IMR-90 (cell line): ENCODE measurements at regions not wholly inside any gene's neighbourhood (a gene's known extent, or its start where the extent isn't known, plus 50 kb on each side); places are given as distances from the start of the nearest gene placed in this dataset.

Source experiments
- ATAC-seq: fragments of 200-7000 bp; cut with Tn5 transposase; 2 replicates; pipeline ENCODE4 v1.9.1; 2020; ENCODE audit warnings: low read depth, mild to moderate bottlenecking, moderate library complexity
- BruUV-seq: library from RNA; stranded (reverse); fragments of 400-500 nt; replicated peaks from 2 replicates; lab custom pipeline; 2021; lab: Mats Ljungman, UMichigan
- CTCF ChIA-PET: fragments of 300-600 bp; formaldehyde crosslinking; extraction: SDS; loops from one replicate; lab custom pipeline; 2021; ENCODE audit warnings: antibody characterized with exemption; lab: Yijun Ruan, JAX
- POLR2A ChIA-PET: fragments of 300-600 bp; sonication (Branson Sonifier 250); formaldehyde crosslinking; loops from one replicate; lab custom pipeline; 2022; ENCODE audit warnings: antibody characterized with exemption; ENCODE audit not compliant: unreplicated experiment; lab: Charles Lee
- DNase-seq: peaks from one replicate; pipeline ENCODE4 v3.0.0; 2013
- H2AFZ ChIP-seq: replicated peaks from 2 replicates; pipeline ENCODE3; 2013; ENCODE audit warnings: low read length, mild to moderate bottlenecking; ENCODE audit not compliant: poor library complexity
- H2AK5ac ChIP-seq: 2 replicates; pipeline ENCODE4 v1.6.1; 2013; ENCODE audit warnings: low read depth, low read length, inconsistent platforms
- H2AK9ac ChIP-seq: replicated peaks from 2 replicates; pipeline ENCODE3; 2013; ENCODE audit warnings: mild to moderate bottlenecking, low read depth, low read length, moderate library complexity; ENCODE audit not compliant: poor library complexity
- H2BK120ac ChIP-seq: 2 replicates; pipeline ENCODE4 v1.6.1; 2013; ENCODE audit warnings: low read depth, low read length, inconsistent platforms
- H2BK15ac ChIP-seq: 3 replicates; pipeline ENCODE4 v1.6.1; 2013; ENCODE audit warnings: low read depth, low read length, inconsistent platforms
- H2BK20ac ChIP-seq: 2 replicates; pipeline ENCODE4 v1.6.1; 2013; ENCODE audit warnings: low read depth, mild to moderate bottlenecking, inconsistent platforms, low read length, moderate library complexity
- H2BK5ac ChIP-seq: 2 replicates; pipeline ENCODE4 v1.6.1; 2013; ENCODE audit warnings: mild to moderate bottlenecking, low read depth, low read length, inconsistent platforms; ENCODE audit not compliant: poor library complexity, severe bottlenecking
- H3K14ac ChIP-seq: replicated peaks from 2 replicates; pipeline ENCODE4 v1.6.1; 2013; ENCODE audit warnings: low read depth, low read length, inconsistent platforms
- H3K18ac ChIP-seq: 2 replicates; pipeline ENCODE4 v1.6.1; 2013; ENCODE audit warnings: low read depth, low read length, control low read depth
- H3K23ac ChIP-seq: 2 replicates; pipeline ENCODE4 v1.6.1; 2013; ENCODE audit warnings: low read depth, low read length, inconsistent platforms
- H3K27ac ChIP-seq: 2 replicates; pipeline ENCODE4 v1.5.1; 2013; ENCODE audit warnings: mild to moderate bottlenecking, control low read depth, low read length; ENCODE audit not compliant: insufficient read depth
- H3K27me3 ChIP-seq: 2 replicates; pipeline ENCODE4 v1.6.1; 2013; ENCODE audit warnings: low read length; ENCODE audit not compliant: control insufficient read depth, insufficient read depth
- H3K36me3 ChIP-seq: 2 replicates; pipeline ENCODE4 v1.6.1; 2013; ENCODE audit warnings: low read length, mixed read lengths; ENCODE audit not compliant: control insufficient read depth, insufficient read depth
- H3K4ac ChIP-seq: 2 replicates; pipeline ENCODE4 v1.6.1; 2013; ENCODE audit warnings: low read depth, low read length, inconsistent platforms
- H3K4me1 ChIP-seq: 2 replicates; pipeline ENCODE4 v1.6.1; 2013; ENCODE audit warnings: low read length, mixed read lengths; ENCODE audit not compliant: control insufficient read depth, insufficient read depth
- H3K4me2 ChIP-seq: 2 replicates; pipeline ENCODE4 v1.6.1; 2013; ENCODE audit warnings: low read depth, mild to moderate bottlenecking, control low read depth, low read length, moderate library complexity
- H3K4me3 ChIP-seq: 2 replicates; pipeline ENCODE4 v1.5.1; 2013; ENCODE audit warnings: low read depth, mild to moderate bottlenecking, control low read depth, low read length, moderate library complexity; ENCODE audit not compliant: insufficient read depth
- H3K56ac ChIP-seq: 2 replicates; pipeline ENCODE4 v1.6.1; 2013; ENCODE audit warnings: low read length, inconsistent platforms; ENCODE audit not compliant: insufficient read depth; ENCODE audit errors: extremely low read depth
- H3K79me1 ChIP-seq, 2 experiments: 2 replicates each; pipeline ENCODE4 v1.6.1; 2013; ENCODE audit warnings: low read length in 2 of 2, inconsistent platforms in 1 of 2, low read depth in 1 of 2
- H3K9ac ChIP-seq: 2 replicates; pipeline ENCODE4 v1.6.1; 2013; ENCODE audit warnings: low read depth, low read length, control low read depth
- H3K9me1 ChIP-seq: 2 replicates; pipeline ENCODE4 v1.6.1; 2013; ENCODE audit warnings: low read length, inconsistent platforms; ENCODE audit not compliant: insufficient read depth
- H3K9me3 ChIP-seq: 2 replicates; pipeline ENCODE4 v1.6.1; 2013; ENCODE audit warnings: low read length; ENCODE audit not compliant: control insufficient read depth, insufficient read depth
- H4K20me1 ChIP-seq: 2 replicates; pipeline ENCODE4 v1.6.1; 2013; ENCODE audit warnings: low read length, inconsistent platforms; ENCODE audit not compliant: insufficient read depth
- H4K5ac ChIP-seq: 2 replicates; pipeline ENCODE4 v1.6.1; 2013; ENCODE audit warnings: mild to moderate bottlenecking, low read depth, low read length, control low read depth
- H4K8ac ChIP-seq, 2 experiments: 2 replicates each; pipeline ENCODE4 v1.6.1; 2013; ENCODE audit warnings: low read depth in 2 of 2, low read length in 2 of 2, control low read depth in 1 of 2, inconsistent platforms in 1 of 2
- H4K91ac ChIP-seq: 2 replicates; pipeline ENCODE4 v1.6.1; 2013; ENCODE audit warnings: low read depth, low read length, inconsistent platforms; ENCODE audit not compliant: insufficient read depth
- CEBPB ChIP-seq: IDR thresholded peaks from 2 replicates; pipeline ENCODE4 v1.6.1; 2012; ENCODE audit warnings: low read depth, low read length, improper control_type of control experiment
- CHD1 ChIP-seq: IDR thresholded peaks from 2 replicates; pipeline ENCODE4 v1.6.1; 2012; ENCODE audit warnings: low read depth, low read length, improper control_type of control experiment
- FOS ChIP-seq: fragments of 150-350 bp; IDR thresholded peaks from 2 replicates; pipeline ENCODE4 v1.6.1; 2016; ENCODE audit warnings: low read depth, low read length
- MAFK ChIP-seq: IDR thresholded peaks from 2 replicates; pipeline ENCODE4 v1.6.1; 2012; ENCODE audit warnings: low read depth, low read length, improper control_type of control experiment
- MAZ ChIP-seq: IDR thresholded peaks from 2 replicates; pipeline ENCODE4 v1.6.1; 2012; ENCODE audit warnings: low read depth, mild to moderate bottlenecking, low read length, improper control_type of control experiment, moderate library complexity, borderline replicate concordance
- MXI1 ChIP-seq: IDR thresholded peaks from 2 replicates; pipeline ENCODE4 v1.6.1; 2012; ENCODE audit warnings: low read depth, mild to moderate bottlenecking, low read length, moderate library complexity, borderline replicate concordance
- NFE2L2 ChIP-seq: fragments of 150-350 bp; IDR thresholded peaks from 2 replicates; pipeline ENCODE4 v1.6.1; 2016; ENCODE audit warnings: low read depth, mild to moderate bottlenecking, low read length
- POLR2A ChIP-seq: IDR thresholded peaks from 2 replicates; pipeline ENCODE4 v1.6.1; 2012; ENCODE audit warnings: mild to moderate bottlenecking, low read depth, low read length
- RAD21 ChIP-seq: IDR thresholded peaks from 2 replicates; pipeline ENCODE4 v1.6.1; 2012; ENCODE audit warnings: low read length, improper control_type of control experiment
- RCOR1 ChIP-seq: IDR thresholded peaks from 2 replicates; pipeline ENCODE4 v1.6.1; 2012; ENCODE audit warnings: mild to moderate bottlenecking, low read length, improper control_type of control experiment; ENCODE audit not compliant: insufficient replicate concordance
- RFX5 ChIP-seq: IDR thresholded peaks from 2 replicates; pipeline ENCODE4 v1.8.0; 2012; ENCODE audit warnings: low read depth, mild to moderate bottlenecking, low read length, moderate library complexity
- dilution Hi-C: fragments of 300-500 bp; cut with HindIII; formaldehyde crosslinking; loops from one replicate; pipeline ENCODE4 v1.14.3; 2018; ENCODE audit warnings: low sequenced_read_pairs; ENCODE audit not compliant: unreplicated experiment
- in situ Hi-C: fragments of 300-500 bp; cut with MboI; formaldehyde crosslinking; loops from 3 replicates; pipeline ENCODE4 v1.14.3; 2019; ENCODE audit warnings: low sequenced_read_pairs, inconsistent platforms, mixed read lengths
- intact Hi-C: fragments of 100-400 bp; cut with micrococcal nuclease; formaldehyde crosslinking; loops from 2 replicates; pipeline ENCODE4 v1.10.0; 2022
- TF ChIP-seq, protein P1 (sequence below): fragments of 150-350 bp; IDR thresholded peaks from 2 replicates; pipeline ENCODE4 v1.6.1; 2016; ENCODE audit warnings: low read depth, mild to moderate bottlenecking, low read length, moderate library complexity, borderline replicate concordance
- TF ChIP-seq, protein P2 (sequence below): fragments of 150-350 bp; IDR thresholded peaks from 2 replicates; pipeline ENCODE4 v1.6.1; 2017; ENCODE audit warnings: mild to moderate bottlenecking, antibody characterized with exemption, low read length, low read depth

DNA sequence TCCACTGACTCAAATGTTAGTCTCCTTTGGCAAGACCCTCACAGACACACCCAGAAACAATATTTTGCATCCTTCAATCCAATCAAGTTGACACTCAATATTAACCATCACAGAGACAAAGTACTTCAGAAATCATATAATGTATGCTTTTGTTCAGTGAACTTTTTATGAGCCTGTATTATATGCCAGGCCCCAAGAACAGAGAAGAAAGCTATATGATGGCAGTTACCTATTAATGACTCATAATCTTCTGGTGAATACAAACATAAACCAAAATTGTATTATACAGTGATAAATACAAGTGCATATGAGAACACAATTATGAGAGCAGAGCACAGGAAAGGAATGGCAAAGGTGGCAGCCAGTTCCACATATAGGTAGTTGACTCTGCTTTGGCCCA is 852.0 kb upstream of the EPHA5 start:
- dilution Hi-C loops (no loop called here), in situ Hi-C loops (no loop called here), intact Hi-C loops (no loop called here)
- no peak overlapping the region for H4K91ac ChIP-seq
- no peaks in the 10 kb centered on the region for H3K9me3 ChIP-seq
- H2AK5ac ChIP-seq: no peak overlapping the region
- H3K4me2 ChIP-seq: no peak overlapping the region
- ChIA-PET CTCF (no interaction called here), POLR2A (no interaction called here)
- no peak for TF ChIP-seq RFX5
- no peak for TF ChIP-seq MAFK
- TF ChIP-seq, protein P1, sequence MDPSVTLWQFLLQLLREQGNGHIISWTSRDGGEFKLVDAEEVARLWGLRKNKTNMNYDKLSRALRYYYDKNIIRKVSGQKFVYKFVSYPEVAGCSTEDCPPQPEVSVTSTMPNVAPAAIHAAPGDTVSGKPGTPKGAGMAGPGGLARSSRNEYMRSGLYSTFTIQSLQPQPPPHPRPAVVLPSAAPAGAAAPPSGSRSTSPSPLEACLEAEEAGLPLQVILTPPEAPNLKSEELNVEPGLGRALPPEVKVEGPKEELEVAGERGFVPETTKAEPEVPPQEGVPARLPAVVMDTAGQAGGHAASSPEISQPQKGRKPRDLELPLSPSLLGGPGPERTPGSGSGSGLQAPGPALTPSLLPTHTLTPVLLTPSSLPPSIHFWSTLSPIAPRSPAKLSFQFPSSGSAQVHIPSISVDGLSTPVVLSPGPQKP: no peak
- TF ChIP-seq MAZ: no peak
- TF ChIP-seq, protein P2, sequence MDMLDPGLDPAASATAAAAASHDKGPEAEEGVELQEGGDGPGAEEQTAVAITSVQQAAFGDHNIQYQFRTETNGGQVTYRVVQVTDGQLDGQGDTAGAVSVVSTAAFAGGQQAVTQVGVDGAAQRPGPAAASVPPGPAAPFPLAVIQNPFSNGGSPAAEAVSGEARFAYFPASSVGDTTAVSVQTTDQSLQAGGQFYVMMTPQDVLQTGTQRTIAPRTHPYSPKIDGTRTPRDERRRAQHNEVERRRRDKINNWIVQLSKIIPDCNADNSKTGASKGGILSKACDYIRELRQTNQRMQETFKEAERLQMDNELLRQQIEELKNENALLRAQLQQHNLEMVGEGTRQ: no peak
- TF ChIP-seq CEBPB: no peak
- no peak for TF ChIP-seq FOS
- TF ChIP-seq NFE2L2: no peak
- no peak for TF ChIP-seq CHD1
- TF ChIP-seq RAD21: no peak
- no peak for TF ChIP-seq RCOR1
- TF ChIP-seq POLR2A: no peak
- no peak for TF ChIP-seq MXI1
- no peak overlapping the region for H3K9ac ChIP-seq
- BruUV-seq: no TSS peak
- no peaks in the 10 kb centered on the region for H3K36me3 ChIP-seq
- no peak overlapping the region for H4K8ac ChIP-seq
- H4K5ac ChIP-seq: no peak overlapping the region
- H2BK15ac ChIP-seq: no peak overlapping the region
- H2BK120ac ChIP-seq: no peak overlapping the region
- no peaks in the 10 kb centered on the region for H3K79me1 ChIP-seq
- no peak overlapping the region for H3K4ac ChIP-seq
- H3K4me3 ChIP-seq: no peak overlapping the region
- H2BK20ac ChIP-seq: no peak overlapping the region
- H3K23ac ChIP-seq: no peak overlapping the region
- H2AK9ac ChIP-seq: no peak overlapping the region
- no peak overlapping the region for H3K56ac ChIP-seq
- no peaks in the 10 kb centered on the region for H4K20me1 ChIP-seq
- H2BK5ac ChIP-seq: no peak overlapping the region
- no peaks in the 10 kb centered on the region for H3K4me1 ChIP-seq
- DNase-seq (no peak), ATAC-seq (no peak)
- H3K27me3 ChIP-seq: no peaks in the 10 kb centered on the region
- no peaks in the 10 kb centered on the region for H3K9me1 ChIP-seq
- no peak overlapping the region for H3K14ac ChIP-seq
- H3K18ac ChIP-seq: no peak overlapping the region
- no peak overlapping the region for H3K27ac ChIP-seq
- no peak overlapping the region for H2AFZ ChIP-seq
